Esophagus squamous epithelium (tissue), 5 donors: ENCODE measurements at regions not wholly inside any gene's neighbourhood (a gene's known extent, or its start where the extent isn't known, plus 50 kb on each side); places are given as distances from the start of the nearest gene placed in this dataset.

Experiments
- DNase-seq: peaks from one replicate; lab custom pipeline; 2025; lab: John Stamatoyannopoulos, UW
- H3K27ac ChIP-seq, 4 donors: fragments of 200-600 bp; sonication (generic); one replicate each; pipeline ENCODE4 v1.5.1; 2016 to 2019; ENCODE audit warnings: mild to moderate bottlenecking in 1 of 4
- H3K27me3 ChIP-seq, 4 donors: fragments of 200-600 bp; sonication (generic); 1 replicate in 3 of 4; 2 replicates in 1 of 4; pipeline versions ENCODE4 v1.5.1 to v1.6.0; 2017 to 2021; ENCODE audit warnings: antibody characterized with exemption in 1 of 4
- H3K36me3 ChIP-seq, 3 donors: fragments of 200-600 bp; sonication (generic); one replicate each; pipeline ENCODE4 v1.5.1; 2016 to 2019
- H3K4me1 ChIP-seq, 3 donors: fragments of 200-600 bp; sonication (generic); one replicate each; pipeline ENCODE4 v1.5.1; 2017 to 2019
- H3K4me3 ChIP-seq, 4 donors: fragments of 200-600 bp; sonication (generic); 1 replicate in 3 of 4; 2 replicates in 1 of 4; pipeline ENCODE4 v1.5.1; 2016 to 2019; ENCODE audit warnings: mild to moderate bottlenecking in 2 of 4, moderate library complexity in 1 of 4
- H3K9me3 ChIP-seq, 3 donors: fragments of 200-600 bp; sonication (generic); one replicate each; pipeline ENCODE4 v1.5.1; 2016 to 2019
- POLR2A ChIP-seq, 4 donors: fragments of 450-650 bp; IDR thresholded peaks; one replicate each; pipeline ENCODE4 v1.6.1; 2017; ENCODE audit warnings: antibody characterized with exemption in 4 of 4, mild to moderate bottlenecking in 4 of 4, moderate library complexity in 3 of 4
- WGBS, 2 donors: methylation state at CpG; one replicate each; pipeline ENCODE4 v1.1.5; 2018; 5-methylcytosine and 5-hydroxymethylcytosine counted together
- intact Hi-C: fragments of 100-400 bp; cut with DNase I; formaldehyde crosslinking; loops from one replicate; pipeline ENCODE4 v1.15.0; 2022
- TF ChIP-seq, protein P1 (sequence below), 6 experiments: fragments of 450-650 bp in 4 of 6; fragments of 200-600 bp in 2 of 6; sonication (generic) in 2 of 6; IDR thresholded peaks; one replicate each; pipeline ENCODE4 v1.5.1; 2016 to 2019; ENCODE audit warnings: antibody characterized with exemption in 6 of 6, mild to moderate bottlenecking in 4 of 6, moderate library complexity in 4 of 6
- donor health status: DM: yes; HTN: yes; CAD: no.

DNA sequence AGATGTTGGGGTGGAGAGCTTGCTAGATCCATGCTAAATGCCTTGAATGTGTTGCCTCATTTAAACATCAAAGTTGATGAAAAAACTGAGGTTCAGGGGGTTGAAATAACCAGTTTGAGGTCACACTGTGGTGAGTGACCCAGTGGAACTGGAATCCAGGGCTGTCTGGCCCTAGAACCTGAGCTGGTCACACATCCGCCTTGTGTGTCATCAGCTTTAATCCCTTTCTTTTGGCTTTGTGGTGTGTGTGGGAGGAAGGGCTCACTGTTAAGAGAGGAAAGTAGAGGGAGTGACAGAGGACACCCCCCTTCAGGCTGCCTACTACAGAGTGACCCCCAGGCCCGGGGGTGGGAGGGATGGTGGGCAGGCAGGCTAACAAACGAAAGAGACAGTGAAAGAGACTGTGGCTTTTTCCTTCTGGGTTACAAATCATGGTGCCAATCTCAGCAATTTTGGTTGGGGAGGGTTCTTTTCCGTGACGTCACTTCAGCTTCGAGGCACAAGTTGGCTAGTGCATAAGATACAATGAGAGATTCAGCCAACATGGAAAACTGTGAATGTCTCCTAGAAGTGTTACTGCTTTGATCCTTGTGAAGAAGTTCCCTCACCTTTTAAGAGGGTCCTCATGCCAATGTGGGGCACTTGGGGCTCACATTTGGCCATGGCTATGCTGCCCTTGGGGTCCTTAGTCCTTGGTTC lies 164.9 kb downstream of the DLEU7 start:
- 63 to 84% methylated on average over 6 of the region's 6 CpGs for WGBS, 2 donors
- peak overlapping the region in 3 of 4 donors; percentile 3 to 62 (median 23) for H3K27ac ChIP-seq

DNA sequence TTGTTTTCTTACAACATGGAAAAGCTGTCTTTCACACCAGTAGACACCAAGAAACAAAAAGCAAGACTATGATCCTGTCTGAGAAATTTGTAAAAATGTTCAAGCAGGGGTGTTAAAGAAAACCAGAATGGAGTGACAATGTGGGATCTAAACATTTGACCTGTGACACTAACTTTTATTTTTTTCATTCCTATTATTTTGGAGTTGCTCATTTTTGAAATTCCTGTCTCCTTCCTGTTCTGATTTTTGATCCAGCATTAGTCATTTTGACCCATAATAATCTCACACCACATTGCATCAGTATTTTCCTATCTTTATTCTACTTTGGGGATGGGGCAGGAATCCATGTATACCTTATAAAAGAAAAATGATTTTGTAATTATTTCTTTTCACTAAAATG lies 164.2 kb downstream of the DLEU7 start:
- H3K27ac ChIP-seq, result no peak overlapping the region
- intact Hi-C loops, result no loop called here
- H3K9me3 ChIP-seq, result no peaks in the 10 kb centered on the region
- no peak overlapping the region for H3K4me3 ChIP-seq
- no peak for DNase-seq
- TF ChIP-seq, protein P1, sequence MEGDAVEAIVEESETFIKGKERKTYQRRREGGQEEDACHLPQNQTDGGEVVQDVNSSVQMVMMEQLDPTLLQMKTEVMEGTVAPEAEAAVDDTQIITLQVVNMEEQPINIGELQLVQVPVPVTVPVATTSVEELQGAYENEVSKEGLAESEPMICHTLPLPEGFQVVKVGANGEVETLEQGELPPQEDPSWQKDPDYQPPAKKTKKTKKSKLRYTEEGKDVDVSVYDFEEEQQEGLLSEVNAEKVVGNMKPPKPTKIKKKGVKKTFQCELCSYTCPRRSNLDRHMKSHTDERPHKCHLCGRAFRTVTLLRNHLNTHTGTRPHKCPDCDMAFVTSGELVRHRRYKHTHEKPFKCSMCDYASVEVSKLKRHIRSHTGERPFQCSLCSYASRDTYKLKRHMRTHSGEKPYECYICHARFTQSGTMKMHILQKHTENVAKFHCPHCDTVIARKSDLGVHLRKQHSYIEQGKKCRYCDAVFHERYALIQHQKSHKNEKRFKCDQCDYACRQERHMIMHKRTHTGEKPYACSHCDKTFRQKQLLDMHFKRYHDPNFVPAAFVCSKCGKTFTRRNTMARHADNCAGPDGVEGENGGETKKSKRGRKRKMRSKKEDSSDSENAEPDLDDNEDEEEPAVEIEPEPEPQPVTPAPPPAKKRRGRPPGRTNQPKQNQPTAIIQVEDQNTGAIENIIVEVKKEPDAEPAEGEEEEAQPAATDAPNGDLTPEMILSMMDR (IDR thresholded peaks at IDR 0.05), result no peak
- no peak for TF ChIP-seq POLR2A (IDR thresholded peaks at IDR 0.05)
- H3K4me1 ChIP-seq, result peaks cover 10 to 38% (median 22%) of the 10 kb centered on the region in 3 donors
- no peaks in the 10 kb centered on the region for H3K27me3 ChIP-seq
- H3K36me3 ChIP-seq, result no peaks in the 10 kb centered on the region

More for the DNA sequence above, 164.9 kb downstream of the DLEU7 start:
- TF ChIP-seq POLR2A (IDR thresholded peaks at IDR 0.05), result no peak
- TF ChIP-seq, protein P1 (IDR thresholded peaks at IDR 0.05), result no peak
- Histone ChIP-seq H3K36me3 (no peaks in the 10 kb centered on the region), H3K27me3 (no peaks in the 10 kb centered on the region), H3K9me3 (no peaks in the 10 kb centered on the region), H3K4me3 (no peak overlapping the region), H3K4me1 (peaks cover 7 to 36% (median 22%) of the 10 kb centered on the region in 3 donors)
- DNase-seq, result no peak
- intact Hi-C loops, result no loop called here

DNA sequence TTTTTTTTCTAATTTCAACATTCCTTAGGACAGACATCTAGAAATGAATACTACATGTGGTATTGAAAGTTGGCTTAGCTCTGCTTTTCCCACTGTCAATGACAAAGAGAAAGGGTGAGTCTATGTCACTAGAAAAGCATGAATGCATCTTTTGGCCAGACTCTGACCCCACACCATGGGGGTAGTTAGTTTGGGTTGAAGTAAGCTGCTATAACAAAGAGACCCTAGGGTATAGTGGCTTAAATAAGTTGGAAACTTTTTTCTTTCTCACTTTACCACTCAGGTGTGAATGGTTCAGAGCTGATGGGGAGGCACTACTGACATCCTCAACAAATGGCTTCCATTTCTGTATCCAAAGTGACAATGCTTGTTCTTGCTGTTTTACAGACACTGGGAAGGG lies 161.5 kb downstream of the DLEU7 start:
- intact Hi-C loops, result no loop called here
- no peak overlapping the region for H3K4me3 ChIP-seq
- no peak for DNase-seq
- peaks cover 9 to 44% (median 14%) of the 10 kb centered on the region in 3 donors for H3K4me1 ChIP-seq
- no peaks in the 10 kb centered on the region for H3K36me3 ChIP-seq
- no peaks in the 10 kb centered on the region for H3K27me3 ChIP-seq
- TF ChIP-seq, protein P1 (IDR thresholded peaks at IDR 0.05), result no peak
- TF ChIP-seq POLR2A (IDR thresholded peaks at IDR 0.05), result no peak
- no peak overlapping the region for H3K27ac ChIP-seq
- no peaks in the 10 kb centered on the region for H3K9me3 ChIP-seq

DNA sequence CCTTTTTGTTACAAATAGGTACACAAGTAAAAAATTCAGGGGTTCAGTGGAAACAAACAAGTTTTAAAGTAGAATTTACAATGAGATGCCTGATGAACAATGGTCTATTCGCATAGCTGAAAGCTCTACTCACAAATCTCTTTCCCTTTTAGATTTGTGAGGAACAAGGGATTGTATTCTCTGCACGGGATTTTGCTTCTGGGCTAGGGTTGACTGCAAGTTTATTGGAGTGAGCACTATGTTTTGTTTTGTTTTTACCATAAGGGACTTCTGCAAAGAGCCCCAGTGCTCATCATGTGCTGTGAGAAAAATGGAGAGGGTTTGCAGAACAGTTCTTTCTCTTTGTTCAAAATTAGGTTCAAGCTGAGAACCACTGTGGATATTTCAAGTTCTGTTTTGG lies 160.5 kb downstream of the DLEU7 start:
- Histone ChIP-seq H3K27me3 (no peaks in the 10 kb centered on the region), H3K4me1 (peaks cover 5 to 35% (median 7%) of the 10 kb centered on the region in 3 donors), H3K36me3 (no peaks in the 10 kb centered on the region), H3K4me3 (no peak overlapping the region), H3K27ac (no peak overlapping the region), H3K9me3 (no peaks in the 10 kb centered on the region)
- WGBS, 2 donors, result 76 to 87% methylated on average over 2 of the region's 2 CpGs
- intact Hi-C loops, result no loop called here
- DNase-seq, result no peak
- TF ChIP-seq, protein P1 (IDR thresholded peaks at IDR 0.05), result no peak
- TF ChIP-seq POLR2A (IDR thresholded peaks at IDR 0.05), result no peak

DNA sequence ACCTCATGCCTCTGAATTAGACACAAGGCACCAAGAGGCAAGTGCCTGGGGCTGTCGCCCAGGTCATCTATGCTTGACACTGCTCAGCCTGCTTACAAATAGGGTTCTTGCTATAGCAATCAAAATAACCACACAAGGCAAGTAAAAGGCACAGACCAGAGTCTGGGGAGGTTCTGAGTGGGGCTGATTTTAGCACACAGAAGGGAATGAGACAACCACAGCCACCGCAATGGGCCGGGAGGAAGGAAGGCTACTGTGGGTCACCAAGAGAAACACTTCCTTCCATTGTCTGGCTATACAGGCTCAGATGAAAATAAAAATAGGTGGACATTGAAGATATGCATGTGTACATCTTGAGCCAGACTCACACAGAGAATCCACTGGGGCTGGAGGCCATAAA lies 159.1 kb downstream of the DLEU7 start:
- TF ChIP-seq, protein P1 (IDR thresholded peaks at IDR 0.05), result no peak
- no peak for TF ChIP-seq POLR2A (IDR thresholded peaks at IDR 0.05)
- intact Hi-C loops, result no loop called here
- Histone ChIP-seq H3K27me3 (no peaks in the 10 kb centered on the region), H3K36me3 (no peaks in the 10 kb centered on the region), H3K27ac (no peak overlapping the region), H3K9me3 (no peaks in the 10 kb centered on the region), H3K4me1 (peaks cover 5 to 24% (median 7%) of the 10 kb centered on the region in 3 donors), H3K4me3 (no peak overlapping the region)
- DNase-seq, result no peak
- 53 to 78% methylated on average over 2 to 3 of the region's 3 CpGs for WGBS, 2 donors
